ENCODE measurements at regions not wholly inside any gene's neighbourhood (a gene's known extent, or its start where the extent isn't known, plus 50 kb on each side); places are given as distances from the start of the nearest gene placed in this dataset.
"Not testable (repeated sequence)": the region's sequence is repeated elsewhere in the genome, so short reads cannot be mapped to it uniquely, and the experiment has no call there.

DNA sequence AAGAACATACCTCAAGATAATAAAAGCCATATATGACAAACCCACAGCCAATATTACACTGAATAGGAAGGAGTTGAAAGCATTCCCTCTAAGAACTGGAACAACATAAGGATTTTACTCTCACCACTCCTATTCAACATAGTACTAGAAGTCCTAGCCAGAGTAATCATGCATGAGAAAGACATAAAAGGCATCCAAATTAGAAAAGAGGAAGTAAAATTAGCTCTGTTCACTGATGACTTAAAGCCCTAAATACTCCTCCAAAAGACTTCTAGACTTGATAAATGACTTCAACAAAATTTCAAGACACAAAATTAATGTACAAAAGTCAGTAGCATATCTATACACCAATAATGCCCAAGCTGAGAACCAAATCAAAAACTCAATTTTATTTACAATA lies 235.7 kb downstream of the NKX6-1 start:
- Histone ChIP-seq H3K27me3 (no peaks in the 10 kb centered on the region), H3K9me3 (replicated peaks in 1 of 11) (peaks cover 23 to 36% (median 30%) of the 10 kb centered on the region in 11 experiments), H3K4me1 (peaks cover 0 to 14% (median 6%) of the 10 kb centered on the region in 10 experiments; a peak in 9 of 20 replicates), H3K9ac (no peak overlapping the region), H3K36me3 (no peaks in the 10 kb centered on the region), H3K4me2 (0 out of 22 replicates have a peak overlapping the region, but pooled peaks of 1 of the 11 experiments have one; percentile 9), H3K4me3 (no peak overlapping the region), H3K27ac (no peak overlapping the region), H4K20me1 (no peaks in the 10 kb centered on the region)
- no peak for TF ChIP-seq Cebpa-rat (IDR thresholded peaks at IDR 0.05)

DNA sequence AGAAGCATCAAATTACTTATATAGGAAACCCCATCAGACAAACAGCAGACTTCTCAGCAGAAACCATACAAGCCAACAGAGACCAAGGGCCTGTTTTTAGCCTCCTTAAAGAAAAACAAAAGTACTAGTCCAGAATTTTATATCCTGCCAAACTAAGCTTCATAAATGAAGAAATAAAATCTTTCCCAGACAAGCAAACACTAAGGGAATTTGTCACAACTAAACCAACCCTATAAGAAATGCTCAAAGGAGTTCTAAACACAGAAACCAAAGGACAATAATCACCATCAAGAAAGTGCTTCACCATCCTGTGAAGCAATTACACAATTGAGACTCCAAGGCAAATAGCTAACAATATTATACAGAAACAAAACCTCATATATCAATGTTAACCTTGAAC lies 238.6 kb downstream of the NKX6-1 start:
- H3K4me3 ChIP-seq: no peak overlapping the region
- H3K36me3 ChIP-seq: no peaks in the 10 kb centered on the region
- H3K4me1 ChIP-seq: peaks cover 0 to 14% (median 6%) of the 10 kb centered on the region in 10 experiments; a peak in 9 of 20 replicates
- no peak overlapping the region for H3K9ac ChIP-seq
- no peak overlapping the region for H3K4me2 ChIP-seq
- H4K20me1 ChIP-seq: no peaks in the 10 kb centered on the region
- no peak overlapping the region for H3K27ac ChIP-seq
- H3K27me3 ChIP-seq: no peaks in the 10 kb centered on the region
- TF ChIP-seq Cebpa-rat (IDR thresholded peaks at IDR 0.05): no peak
- peaks cover 23 to 36% (median 30%) of the 10 kb centered on the region in 11 experiments for H3K9me3 ChIP-seq (replicated peaks in 1 of 11)

DNA sequence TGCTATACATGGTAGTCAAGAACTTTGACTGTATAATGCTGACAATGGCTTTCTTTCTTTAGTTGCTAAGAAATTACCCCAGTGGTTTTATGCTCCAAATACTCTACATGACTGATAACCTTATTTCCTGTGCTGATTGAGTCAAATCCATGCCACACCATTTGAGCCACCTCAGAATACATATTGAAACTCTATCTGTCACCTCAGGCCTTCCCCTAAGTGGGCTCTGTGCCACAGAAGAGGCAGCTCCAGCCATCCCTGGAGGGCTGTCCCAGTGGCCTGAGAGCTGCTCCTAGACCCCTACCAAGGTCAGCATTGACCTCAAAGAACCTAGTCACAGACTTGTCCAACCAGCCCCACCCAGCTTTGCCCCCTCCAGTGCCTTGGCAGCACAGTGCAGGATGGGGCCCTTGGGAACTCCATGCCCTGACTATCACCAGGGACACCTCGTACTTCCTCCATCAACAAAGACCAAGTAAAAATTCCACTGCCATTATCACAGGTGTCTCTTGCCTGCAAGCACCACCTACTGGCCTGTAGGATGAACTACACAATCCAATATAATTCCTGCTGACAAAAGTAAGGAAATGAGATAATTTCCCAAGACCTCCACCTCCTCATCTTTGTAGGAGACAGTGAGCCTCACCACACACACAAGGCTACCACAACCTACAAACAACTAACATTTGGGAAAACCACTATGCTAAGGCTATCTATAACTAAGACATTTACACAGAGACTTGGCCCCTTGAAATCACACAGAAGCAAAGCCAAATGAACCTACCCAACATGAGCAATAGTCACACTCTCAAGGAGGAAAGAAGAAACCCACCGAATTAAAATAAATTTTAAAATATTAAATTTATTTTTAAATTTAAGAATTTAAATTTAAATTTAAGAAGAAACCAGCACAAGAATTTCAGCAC lies 239.9 kb downstream of the NKX6-1 start:
- Histone ChIP-seq H4K20me1 (no peaks in the 10 kb centered on the region), H3K4me1 (peaks cover 0 to 14% (median 6%) of the 10 kb centered on the region in 10 experiments; a peak in 9 of 20 replicates), H3K4me2 (peak overlapping the region in 5 of 11 experiments; percentile 4 to 24 (median 13); a peak in 3 of 22 replicates), H3K36me3 (no peaks in the 10 kb centered on the region), H3K27ac (no peak overlapping the region), H3K4me3 (no peak overlapping the region), H3K27me3 (no peaks in the 10 kb centered on the region), H3K9me3 (replicated peaks in 1 of 11) (peaks cover 23 to 36% (median 30%) of the 10 kb centered on the region in 11 experiments), H3K9ac (no peak overlapping the region)
- TF ChIP-seq Cebpa-rat (IDR thresholded peaks at IDR 0.05): no peak

DNA sequence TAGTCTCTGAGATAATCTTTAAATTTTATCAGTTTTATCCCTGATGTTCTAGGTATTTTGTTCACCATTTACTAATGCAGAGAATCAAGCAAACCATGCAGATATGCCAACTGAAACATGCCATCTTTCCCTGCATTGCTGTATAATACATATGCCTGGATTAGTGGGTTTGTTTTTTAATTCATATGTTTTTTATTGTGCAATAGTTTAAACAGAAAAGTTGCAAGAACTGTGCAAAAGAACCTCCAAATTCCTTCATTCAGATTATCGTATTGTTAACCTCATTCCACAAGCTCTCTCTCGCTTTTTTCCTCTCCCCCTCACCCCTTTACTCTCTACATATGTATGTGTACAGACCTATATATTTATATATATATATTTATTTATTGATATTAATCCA lies 244.6 kb downstream of the NKX6-1 start:
- no peak overlapping the region for H3K27ac ChIP-seq
- no peak overlapping the region for H3K9ac ChIP-seq
- no peaks in the 10 kb centered on the region for H3K36me3 ChIP-seq
- no peaks in the 10 kb centered on the region for H4K20me1 ChIP-seq
- H3K4me2 ChIP-seq: no peak overlapping the region
- peaks cover 0 to 6% (median 0%) of the 10 kb centered on the region in 10 experiments; a peak in 3 of 20 replicates for H3K4me1 ChIP-seq
- peaks cover 5 to 12% (median 7%) of the 10 kb centered on the region in 11 experiments; a peak in 20 of 22 replicates for H3K9me3 ChIP-seq (replicated peaks in 1 of 11)
- peak in 2 of 11 experiments; percentile 55; a peak in 2 of 22 replicates for TF ChIP-seq Cebpa-rat (IDR thresholded peaks at IDR 0.05)
- no peaks in the 10 kb centered on the region for H3K27me3 ChIP-seq
- no peak overlapping the region for H3K4me3 ChIP-seq

DNA sequence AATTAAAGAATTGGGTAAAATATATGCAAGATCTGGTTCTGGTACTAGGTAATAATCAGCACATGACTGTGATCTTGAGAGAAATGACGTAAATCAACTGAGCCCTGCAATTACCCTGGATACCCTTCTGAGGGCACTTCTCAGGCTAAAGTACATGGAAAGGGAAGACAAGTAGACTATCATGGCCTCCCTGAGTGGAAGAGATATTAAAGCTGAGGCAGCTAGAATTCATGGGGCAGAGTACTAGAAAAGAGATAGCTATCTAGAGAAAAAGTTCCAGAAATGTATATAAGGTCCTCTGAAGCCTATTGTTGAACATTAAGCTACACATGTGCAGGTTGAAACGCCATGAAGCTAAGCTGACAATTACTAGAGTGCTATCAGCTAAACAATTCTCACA lies 249.6 kb downstream of the NKX6-1 start:
- Histone ChIP-seq H3K9ac (no peak overlapping the region), H3K36me3 (no peaks in the 10 kb centered on the region), H4K20me1 (no peaks in the 10 kb centered on the region), H3K9me3 (replicated peaks in 1 of 11) (peaks cover 0 to 11% (median 2%) of the 10 kb centered on the region in 11 experiments; a peak in 5 of 22 replicates), H3K4me2 (no peak overlapping the region), H3K27me3 (no peaks in the 10 kb centered on the region), H3K27ac (no peak overlapping the region), H3K4me1 (no peaks in the 10 kb centered on the region), H3K4me3 (no peak overlapping the region)
- no peak for TF ChIP-seq Cebpa-rat (IDR thresholded peaks at IDR 0.05)

DNA sequence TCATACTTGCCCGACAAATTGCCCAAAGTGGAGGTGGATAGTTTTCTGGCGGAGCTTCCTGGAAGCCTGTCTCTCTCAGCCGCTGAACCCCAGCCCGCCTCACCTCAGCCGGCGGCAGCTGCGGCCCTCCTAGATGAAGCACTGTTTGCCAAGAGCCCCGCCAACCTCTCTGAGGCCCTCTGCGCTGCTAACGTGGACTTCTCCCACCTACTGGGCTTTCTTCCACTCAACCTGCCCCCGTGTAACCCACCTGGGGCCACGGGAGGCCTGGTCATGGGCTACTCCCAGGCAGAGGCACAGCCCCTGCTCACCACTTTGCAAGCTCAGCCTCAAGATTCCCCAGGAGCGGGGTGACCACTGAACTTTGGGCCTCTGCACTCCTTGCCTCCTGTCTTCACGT lies 254.1 kb downstream of the NKX6-1 start:
- peaks cover 0 to 19% (median 7%) of the 10 kb centered on the region in 11 experiments; a peak in 5 of 22 replicates for H3K9me3 ChIP-seq (replicated peaks in 1 of 11)
- not testable (repeated sequence) for H3K27me3 ChIP-seq, H3K27ac ChIP-seq, H3K4me3 ChIP-seq, H3K4me2 ChIP-seq, H3K9ac ChIP-seq, H3K36me3 ChIP-seq, H3K4me1 ChIP-seq, H4K20me1 ChIP-seq

DNA sequence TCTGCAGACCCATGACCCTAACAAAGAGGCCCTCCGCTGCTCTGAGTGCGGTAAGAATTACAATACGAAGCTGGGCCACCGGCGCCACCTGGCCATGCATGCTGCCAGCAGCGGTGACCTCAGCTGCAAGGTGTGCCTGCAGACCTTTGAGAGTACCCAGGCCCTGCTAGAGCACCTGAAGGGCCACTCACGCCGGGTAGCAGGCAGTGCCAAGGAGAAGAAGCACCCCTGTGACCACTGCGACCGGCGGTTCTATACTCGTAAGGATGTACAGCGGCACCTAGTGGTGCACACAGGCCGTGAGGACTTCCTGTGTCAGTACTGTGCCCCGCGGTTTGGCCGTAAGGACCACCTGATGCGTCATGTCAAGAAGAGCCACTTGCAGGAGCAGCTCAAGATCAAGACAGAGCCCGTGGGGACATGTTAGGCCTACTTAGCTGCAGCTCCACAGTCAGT lies 254.7 kb downstream of the NKX6-1 start:
- not testable (repeated sequence) for H3K27ac ChIP-seq, H3K36me3 ChIP-seq, H3K9ac ChIP-seq, H3K4me2 ChIP-seq, H3K4me1 ChIP-seq, H3K4me3 ChIP-seq, H3K27me3 ChIP-seq, H4K20me1 ChIP-seq
- peaks cover 0 to 21% (median 7%) of the 10 kb centered on the region in 11 experiments; a peak in 6 of 22 replicates for H3K9me3 ChIP-seq (replicated peaks in 1 of 11)

DNA sequence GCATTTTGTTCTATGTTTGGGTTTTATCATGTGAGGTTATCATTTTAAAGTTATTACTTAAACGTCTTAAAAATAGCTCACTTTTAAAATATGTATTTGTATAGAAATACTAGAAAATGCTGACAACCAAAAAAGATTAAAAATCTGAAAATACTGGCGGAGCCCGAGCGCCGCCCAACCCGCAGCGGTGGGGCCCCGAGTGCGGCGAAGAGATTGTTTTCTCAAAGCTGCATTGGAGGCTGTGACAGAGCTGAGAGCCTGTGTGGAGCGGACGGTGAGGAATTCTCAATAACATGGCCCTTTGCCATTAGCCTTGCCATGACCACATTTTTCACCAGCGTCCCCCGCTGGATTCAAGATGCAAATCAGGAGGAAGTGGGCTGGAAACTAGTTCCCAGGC lies 255.4 kb downstream of the NKX6-1 start:
- H3K4me1 ChIP-seq: peaks cover 0 to 9% (median under 1%) of the 10 kb centered on the region in 10 experiments; a peak in 7 of 20 replicates
- H3K9ac ChIP-seq: no peak overlapping the region
- no peak overlapping the region for H3K27ac ChIP-seq
- TF ChIP-seq Cebpa-rat (IDR thresholded peaks at IDR 0.05): no peak
- no peak overlapping the region for H3K4me2 ChIP-seq
- no peaks in the 10 kb centered on the region for H4K20me1 ChIP-seq
- peaks cover 0 to 28% (median 7%) of the 10 kb centered on the region in 11 experiments; a peak in 6 of 22 replicates for H3K9me3 ChIP-seq (replicated peaks in 1 of 11)
- H3K36me3 ChIP-seq: no peaks in the 10 kb centered on the region
- H3K4me3 ChIP-seq: no peak overlapping the region
- no peaks in the 10 kb centered on the region for H3K27me3 ChIP-seq

DNA sequence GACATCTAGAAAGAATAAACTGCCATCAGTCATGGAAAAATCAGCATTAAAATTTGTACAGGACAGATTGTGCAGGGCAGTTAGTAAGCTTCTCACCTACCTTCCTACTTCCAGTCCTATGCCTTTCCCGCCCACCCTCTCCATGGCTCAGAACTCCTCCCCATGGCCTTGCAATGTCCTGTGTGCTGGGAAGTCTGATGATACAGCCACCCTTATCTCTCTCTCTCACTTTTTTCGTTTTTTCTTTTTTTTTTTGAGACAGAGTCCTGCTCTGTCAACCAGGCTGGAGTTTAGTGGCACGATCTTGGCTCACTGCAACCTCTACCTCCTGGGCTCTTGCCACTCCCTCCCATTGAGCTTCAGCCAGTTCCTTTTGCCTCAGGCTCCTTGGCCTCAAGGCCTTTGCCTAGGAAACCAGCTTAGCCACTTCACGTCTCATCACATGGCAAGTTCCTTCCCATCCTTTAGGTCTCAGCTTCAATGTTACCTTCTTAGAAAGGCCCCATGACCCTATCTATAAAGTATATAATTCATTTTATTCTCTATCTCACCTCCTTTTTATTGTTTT lies 259.7 kb downstream of the NKX6-1 start:
- Histone ChIP-seq H3K9ac (no peak overlapping the region), H3K4me3 (no peak overlapping the region), H3K36me3 (peaks cover 0 to 7% (median 0%) of the 10 kb centered on the region in 11 experiments; a peak in 2 of 22 replicates), H3K4me1 (peaks cover 0 to 37% (median 14%) of the 10 kb centered on the region in 10 experiments; a peak in 11 of 20 replicates), H3K27ac (peak overlapping the region in 5 of 11 experiments; percentile 23 to 54 (median 37); a peak in 6 of 22 replicates), H4K20me1 (no peaks in the 10 kb centered on the region), H3K9me3 (replicated peaks in 1 of 11) (peaks cover 5 to 41% (median 18%) of the 10 kb centered on the region in 11 experiments; a peak in 17 of 22 replicates), H3K4me2 (peak overlapping the region in 2 of 11 experiments; percentile 22 to 34; a peak in 1 of 22 replicates), H3K27me3 (no peaks in the 10 kb centered on the region)
- no peak for TF ChIP-seq Cebpa-rat (IDR thresholded peaks at IDR 0.05)

Data from BLaER1 treated with 17β-estradiol and CSF1 and Interleukin-3, amounts not matched to agents 10 nM and 100 nM (cell line).